ENCODE measurements at regions not wholly inside any gene's neighbourhood (a gene's known extent, or its start where the extent isn't known, plus 50 kb on each side); places are given as distances from the start of the nearest gene placed in this dataset.

- no peak overlapping the region for H3K27ac ChIP-seq (ENCODE audit: low read depth in 1 of 2, low read length in 1 of 2)
Observed at GRCh38 chr6:132868057-132868456, 53.7 kb downstream of the RPS12 start.

GRCh38 chr6:132872923-132873322, 58.6 kb downstream of the RPS12 start:
- H3K4me3 ChIP-seq (ENCODE audit: low read length in 2 of 2) = no peak overlapping the region
- peaks cover 0 to 4% of the 10 kb centered on the region in 2 donors for H3K9me3 ChIP-seq (ENCODE audit: control insufficient read depth in 2 of 2, insufficient read depth in 1 of 2, low read length in 1 of 2)
- WGBS = 86% methylated on average over 1 of the region's 1 CpG

More at GRCh38 chr6:132868057-132868456, 53.7 kb downstream of the RPS12 start:
- 95% methylated on average over 1 of the region's 1 CpG for WGBS
- Histone ChIP-seq H3K4me3 (ENCODE audit: low read length in 2 of 2) (no peak overlapping the region), H3K36me3 (ENCODE audit: control insufficient read depth in 2 of 2, insufficient read depth in 2 of 2, low read length in 1 of 2) (no peaks in the 10 kb centered on the region), H3K27me3 (ENCODE audit: control insufficient read depth in 2 of 2, insufficient read depth in 1 of 2, low read length in 1 of 2) (no peaks in the 10 kb centered on the region), H3K9me3 (ENCODE audit: control insufficient read depth in 2 of 2, insufficient read depth in 1 of 2, low read length in 1 of 2) (no peaks in the 10 kb centered on the region), H3K4me1 (ENCODE audit: control insufficient read depth in 2 of 2, insufficient read depth in 2 of 2, low read length in 2 of 2) (no peaks in the 10 kb centered on the region)
- DNase-seq (ENCODE audit: low read depth in 6 of 9, low spot score in 9 of 9) = no peak

GRCh38 chr6:132877003-132877402, 62.6 kb downstream of the RPS12 start:
- peaks cover 0 to 4% of the 10 kb centered on the region in 2 donors for H3K9me3 ChIP-seq (ENCODE audit: control insufficient read depth in 2 of 2, insufficient read depth in 1 of 2, low read length in 1 of 2)
- DNase-seq (ENCODE audit: low read depth in 6 of 9, low spot score in 9 of 9) = no peak
- no peaks in the 10 kb centered on the region for H3K4me1 ChIP-seq (ENCODE audit: control insufficient read depth in 2 of 2, insufficient read depth in 2 of 2, low read length in 2 of 2)
- no peaks in the 10 kb centered on the region for H3K27me3 ChIP-seq (ENCODE audit: control insufficient read depth in 2 of 2, insufficient read depth in 1 of 2, low read length in 1 of 2)
- 93% methylated on average over 2 of the region's 2 CpGs for WGBS
- no peak overlapping the region for H3K27ac ChIP-seq (ENCODE audit: low read depth in 1 of 2, low read length in 1 of 2)
- no peak overlapping the region for H3K4me3 ChIP-seq (ENCODE audit: low read length in 2 of 2)
- no peaks in the 10 kb centered on the region for H3K36me3 ChIP-seq (ENCODE audit: control insufficient read depth in 2 of 2, insufficient read depth in 2 of 2, low read length in 1 of 2)

More at GRCh38 chr6:132872923-132873322, 58.6 kb downstream of the RPS12 start:
- Histone ChIP-seq H3K36me3 (ENCODE audit: control insufficient read depth in 2 of 2, insufficient read depth in 2 of 2, low read length in 1 of 2) (no peaks in the 10 kb centered on the region), H3K4me1 (ENCODE audit: control insufficient read depth in 2 of 2, insufficient read depth in 2 of 2, low read length in 2 of 2) (no peaks in the 10 kb centered on the region), H3K27ac (ENCODE audit: low read depth in 1 of 2, low read length in 1 of 2) (no peak overlapping the region), H3K27me3 (ENCODE audit: control insufficient read depth in 2 of 2, insufficient read depth in 1 of 2, low read length in 1 of 2) (no peaks in the 10 kb centered on the region)
- no peak for DNase-seq (ENCODE audit: low read depth in 6 of 9, low spot score in 9 of 9)

- H3K4me3 ChIP-seq (ENCODE audit: low read length in 2 of 2) = no peak overlapping the region
- H3K4me1 ChIP-seq (ENCODE audit: control insufficient read depth in 2 of 2, insufficient read depth in 2 of 2, low read length in 2 of 2) = no peaks in the 10 kb centered on the region
- H3K27me3 ChIP-seq (ENCODE audit: control insufficient read depth in 2 of 2, insufficient read depth in 1 of 2, low read length in 1 of 2) = no peaks in the 10 kb centered on the region
- peaks cover 0 to 3% of the 10 kb centered on the region in 2 donors for H3K9me3 ChIP-seq (ENCODE audit: control insufficient read depth in 2 of 2, insufficient read depth in 1 of 2, low read length in 1 of 2)
- DNase-seq (ENCODE audit: low read depth in 6 of 9, low spot score in 9 of 9) = no peak
- no peak overlapping the region for H3K27ac ChIP-seq (ENCODE audit: low read depth in 1 of 2, low read length in 1 of 2)
- 74% methylated on average over 1 of the region's 1 CpG for whole genome bisulfite sequencing
- no peaks in the 10 kb centered on the region for H3K36me3 ChIP-seq (ENCODE audit: control insufficient read depth in 2 of 2, insufficient read depth in 2 of 2, low read length in 1 of 2)
Observed at GRCh38 chr6:132887204-132887603, 72.8 kb downstream of the RPS12 start.

- no peak overlapping the region for H3K4me3 ChIP-seq (ENCODE audit: low read length in 2 of 2)
- no peaks in the 10 kb centered on the region for H3K36me3 ChIP-seq (ENCODE audit: control insufficient read depth in 2 of 2, insufficient read depth in 2 of 2, low read length in 1 of 2)
- H3K27me3 ChIP-seq (ENCODE audit: control insufficient read depth in 2 of 2, insufficient read depth in 1 of 2, low read length in 1 of 2) = no peaks in the 10 kb centered on the region
- H3K9me3 ChIP-seq (ENCODE audit: control insufficient read depth in 2 of 2, insufficient read depth in 1 of 2, low read length in 1 of 2) = peaks cover 0 to 3% of the 10 kb centered on the region in 2 donors
- DNase-seq (ENCODE audit: low read depth in 6 of 9, low spot score in 9 of 9) = no peak
- 95% methylated on average over 2 of the region's 2 CpGs for WGBS
- H3K4me1 ChIP-seq (ENCODE audit: control insufficient read depth in 2 of 2, insufficient read depth in 2 of 2, low read length in 2 of 2) = no peaks in the 10 kb centered on the region
- no peak overlapping the region for H3K27ac ChIP-seq (ENCODE audit: low read depth in 1 of 2, low read length in 1 of 2)
Observed at GRCh38 chr6:132888701-132889100, 74.3 kb downstream of the RPS12 start.

- Histone ChIP-seq H3K4me1 (ENCODE audit: control insufficient read depth in 2 of 2, insufficient read depth in 2 of 2, low read length in 2 of 2) (no peaks in the 10 kb centered on the region), H3K4me3 (ENCODE audit: low read length in 2 of 2) (no peak overlapping the region), H3K27me3 (ENCODE audit: control insufficient read depth in 2 of 2, insufficient read depth in 1 of 2, low read length in 1 of 2) (no peaks in the 10 kb centered on the region), H3K36me3 (ENCODE audit: control insufficient read depth in 2 of 2, insufficient read depth in 2 of 2, low read length in 1 of 2) (no peaks in the 10 kb centered on the region), H3K27ac (ENCODE audit: low read depth in 1 of 2, low read length in 1 of 2) (no peak overlapping the region), H3K9me3 (ENCODE audit: control insufficient read depth in 2 of 2, insufficient read depth in 1 of 2, low read length in 1 of 2) (peaks cover 0 to 3% of the 10 kb centered on the region in 2 donors)
- 92% methylated on average over 5 of the region's 5 CpGs for WGBS
- no peak for DNase-seq (ENCODE audit: low read depth in 6 of 9, low spot score in 9 of 9)
Observed at GRCh38 chr6:132892929-132893771, 78.8 kb downstream of the RPS12 start.

- Histone ChIP-seq H3K27me3 (ENCODE audit: control insufficient read depth in 2 of 2, insufficient read depth in 1 of 2, low read length in 1 of 2) (no peaks in the 10 kb centered on the region), H3K36me3 (ENCODE audit: control insufficient read depth in 2 of 2, insufficient read depth in 2 of 2, low read length in 1 of 2) (no peaks in the 10 kb centered on the region), H3K27ac (ENCODE audit: low read depth in 1 of 2, low read length in 1 of 2) (no peak overlapping the region), H3K4me3 (ENCODE audit: low read length in 2 of 2) (no peak overlapping the region), H3K9me3 (ENCODE audit: control insufficient read depth in 2 of 2, insufficient read depth in 1 of 2, low read length in 1 of 2) (peaks cover 0 to 3% of the 10 kb centered on the region in 2 donors), H3K4me1 (ENCODE audit: control insufficient read depth in 2 of 2, insufficient read depth in 2 of 2, low read length in 2 of 2) (no peaks in the 10 kb centered on the region)
- DNase-seq (ENCODE audit: low read depth in 6 of 9, low spot score in 9 of 9) = no peak
- WGBS = 96% methylated on average over 8 of the region's 8 CpGs
Observed at GRCh38 chr6:132893772-132894490, 79.6 kb downstream of the RPS12 start.

- Histone ChIP-seq H3K36me3 (ENCODE audit: control insufficient read depth in 2 of 2, insufficient read depth in 2 of 2, low read length in 1 of 2) (no peaks in the 10 kb centered on the region), H3K9me3 (ENCODE audit: control insufficient read depth in 2 of 2, insufficient read depth in 1 of 2, low read length in 1 of 2) (no peaks in the 10 kb centered on the region), H3K27ac (ENCODE audit: low read depth in 1 of 2, low read length in 1 of 2) (no peak overlapping the region), H3K27me3 (ENCODE audit: control insufficient read depth in 2 of 2, insufficient read depth in 1 of 2, low read length in 1 of 2) (no peaks in the 10 kb centered on the region), H3K4me3 (ENCODE audit: low read length in 2 of 2) (no peak overlapping the region), H3K4me1 (ENCODE audit: control insufficient read depth in 2 of 2, insufficient read depth in 2 of 2, low read length in 2 of 2) (no peaks in the 10 kb centered on the region)
- no peak for DNase-seq (ENCODE audit: low read depth in 6 of 9, low spot score in 9 of 9)
- 92% methylated on average over 4 of the region's 4 CpGs for WGBS
Observed at GRCh38 chr6:132898376-132898775, 84.0 kb downstream of the RPS12 start.

- Histone ChIP-seq H3K27ac (ENCODE audit: low read depth in 1 of 2, low read length in 1 of 2) (no peak overlapping the region), H3K9me3 (ENCODE audit: control insufficient read depth in 2 of 2, insufficient read depth in 1 of 2, low read length in 1 of 2) (no peaks in the 10 kb centered on the region), H3K27me3 (ENCODE audit: control insufficient read depth in 2 of 2, insufficient read depth in 1 of 2, low read length in 1 of 2) (no peaks in the 10 kb centered on the region), H3K4me1 (ENCODE audit: control insufficient read depth in 2 of 2, insufficient read depth in 2 of 2, low read length in 2 of 2) (no peaks in the 10 kb centered on the region), H3K4me3 (ENCODE audit: low read length in 2 of 2) (no peak overlapping the region), H3K36me3 (ENCODE audit: control insufficient read depth in 2 of 2, insufficient read depth in 2 of 2, low read length in 1 of 2) (no peaks in the 10 kb centered on the region)
- DNase-seq (ENCODE audit: low read depth in 6 of 9, low spot score in 9 of 9) = no peak
- WGBS = 66% methylated on average over 2 of the region's 2 CpGs
Observed at GRCh38 chr6:132900849-132901248, 86.5 kb downstream of the RPS12 start.
